Left ventricle myocardium superior (tissue), 1 donor: ENCODE measurements at regions not wholly inside any gene's neighbourhood (a gene's known extent, or its start where the extent isn't known, plus 50 kb on each side); places are given as distances from the start of the nearest gene placed in this dataset.
A peak's percentile ranks its signal among the peaks of the same experiment; 100 is the strongest.
"Not testable (repeated sequence)": the region's sequence is repeated elsewhere in the genome, so short reads cannot be mapped to it uniquely, and the experiment has no call there.

ENCODE experiments used
- ATAC-seq: fragments of 200-7000 bp; cut with Tn5 transposase; one replicate; pipeline ENCODE4 v1.9.1; 2020; ENCODE audit warnings: mild to moderate bottlenecking, moderate library complexity
- DNase-seq: peaks from one replicate; pipeline ENCODE4 v3.0.0-alpha.2; 2020
- intact Hi-C: fragments of 100-400 bp; cut with micrococcal nuclease; formaldehyde crosslinking; loops from one replicate; pipeline ENCODE4 v1.11.0; 2022
- donor health status: DM: no; HTN: yes; CAD: no; lungs with severe emphysema.

GRCh38 chr13:87123987-87124784, 547.0 kb upstream of the SLITRK5 start:
- intact Hi-C loops = no loop called here
- ATAC-seq = peak; percentile 96
- no peak for DNase-seq

GRCh38 chr13:87124785-87125074, 546.4 kb upstream of the SLITRK5 start:
- intact Hi-C loops = no loop called here
- DNase-seq = no peak
- ATAC-seq = no peak

DNA sequence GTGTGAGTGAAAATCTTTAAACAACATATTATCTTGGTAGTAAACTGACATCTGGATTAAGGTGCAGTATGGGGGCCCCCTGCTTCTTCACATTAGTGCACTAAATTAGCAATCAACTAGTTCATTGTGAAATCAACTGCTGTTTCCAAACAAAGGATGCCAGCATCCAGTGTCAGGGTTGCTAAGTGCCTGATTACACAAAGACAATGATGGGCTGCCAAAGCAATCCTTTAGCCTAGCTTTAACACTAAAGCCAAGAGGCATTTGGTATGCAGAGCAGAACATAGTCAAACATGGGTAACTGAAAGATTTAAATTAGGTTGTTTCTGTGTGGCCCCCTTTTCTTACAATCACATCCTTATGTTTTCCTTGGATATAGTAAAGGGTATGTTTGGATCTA, 543.1 kb upstream of the SLITRK5 start:
- ATAC-seq = peak; percentile 79
- DNase-seq = no peak
- intact Hi-C loops = no loop called here

DNA sequence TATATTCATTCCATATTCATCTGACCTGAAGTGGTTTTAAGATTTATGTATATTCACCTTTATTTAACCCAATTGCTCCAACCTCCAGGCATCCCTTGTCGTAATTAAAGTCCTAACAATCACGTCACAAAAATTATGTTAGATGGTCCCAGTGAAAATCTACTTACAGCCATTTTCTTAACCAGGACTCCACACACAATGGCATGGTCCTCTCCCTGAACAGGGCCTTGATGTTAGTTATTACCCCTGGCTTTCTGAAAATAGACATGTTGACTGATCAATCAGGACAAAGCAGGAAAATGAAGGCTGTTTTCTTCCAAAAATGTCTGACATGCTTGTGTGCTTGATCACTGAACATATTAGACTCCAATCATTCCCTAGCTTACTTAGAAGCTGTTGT, 542.7 kb upstream of the SLITRK5 start:
- no peak for ATAC-seq
- intact Hi-C loops = no loop called here
- no peak for DNase-seq

GRCh38 chr13:87129602-87130300, 541.4 kb upstream of the SLITRK5 start:
- DNase-seq (no peak), ATAC-seq (no peak)
- intact Hi-C loops = no loop called here

DNA sequence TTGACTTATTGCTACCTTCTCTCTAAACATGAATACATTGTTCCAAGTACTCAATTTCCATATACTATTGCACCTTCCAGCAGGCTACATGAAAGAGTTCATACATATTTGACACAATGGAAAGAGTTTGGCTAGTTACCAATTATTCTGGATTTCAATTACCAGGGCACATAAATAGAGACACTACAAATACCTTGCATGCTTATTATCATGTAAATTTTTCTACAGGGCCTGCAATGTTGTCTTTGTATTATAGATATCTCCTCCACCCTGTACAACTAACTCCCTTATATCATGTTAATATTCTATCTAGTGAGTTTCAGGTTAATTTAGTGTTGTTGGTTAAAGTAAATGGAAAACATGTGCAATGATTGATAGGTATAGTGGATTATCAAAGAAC, 540.7 kb upstream of the SLITRK5 start:
- ATAC-seq (no peak), DNase-seq (no peak)
- intact Hi-C loops = no loop called here

GRCh38 chr13:87131611-87132010, 539.6 kb upstream of the SLITRK5 start:
- ATAC-seq (no peak), DNase-seq (no peak)
- intact Hi-C loops = no loop called here

GRCh38 chr13:87138866-87139265, 532.3 kb upstream of the SLITRK5 start:
- intact Hi-C loops = no loop called here
- no peak for DNase-seq
- no peak for ATAC-seq

- ATAC-seq = no peak
- no peak for DNase-seq
Measured at GRCh38 chr13:87147076-87147475, 524.1 kb upstream of the SLITRK5 start.

DNA sequence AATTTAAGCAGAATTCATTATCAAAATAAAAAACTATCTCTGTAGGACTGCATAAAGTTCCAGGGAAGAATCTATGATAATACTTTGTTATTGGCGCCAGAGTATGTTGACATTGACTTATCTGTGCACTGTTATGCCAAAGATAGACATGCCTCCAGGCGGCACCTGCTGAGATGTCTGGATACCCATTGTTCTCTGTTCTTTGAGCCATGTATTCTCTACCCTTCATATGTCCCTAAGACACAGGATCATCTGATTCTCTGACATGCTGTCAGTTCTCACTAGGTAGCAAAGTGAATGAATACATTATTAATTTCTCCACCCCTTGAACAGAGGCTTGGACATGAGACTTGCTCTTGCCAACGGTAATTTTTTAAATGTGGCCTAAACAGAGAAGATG, 517.8 kb upstream of the SLITRK5 start:
- no peak for DNase-seq
- intact Hi-C loops = no loop called here
- no peak for ATAC-seq

More at GRCh38 chr13:87147076-87147475, 524.1 kb upstream of the SLITRK5 start:
- intact Hi-C loops = no loop called here

GRCh38 chr13:87166348-87166747, 504.8 kb upstream of the SLITRK5 start:
- intact Hi-C loops = no loop called here
- no peak for DNase-seq
- ATAC-seq = no peak

DNA sequence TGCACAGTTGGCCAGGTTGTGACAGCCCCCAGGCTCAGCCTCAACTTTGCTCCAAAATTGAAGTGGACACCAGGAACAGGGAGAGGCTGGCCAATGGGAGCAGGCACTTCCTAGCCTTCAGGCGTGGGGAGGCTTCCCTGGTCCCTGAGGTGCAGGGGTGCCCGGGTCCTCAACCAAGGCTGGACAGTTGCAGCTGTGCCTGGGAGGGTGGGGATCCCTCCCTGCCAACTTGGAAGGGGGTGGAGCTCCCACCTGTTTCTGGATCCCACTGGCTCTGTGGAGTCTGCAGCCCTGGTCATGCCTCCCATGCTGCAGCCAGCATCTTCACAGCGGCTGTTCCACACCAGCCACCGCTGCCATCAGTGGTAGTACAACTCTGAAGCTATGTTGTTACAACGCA, 502.8 kb upstream of the SLITRK5 start:
- intact Hi-C loops = no loop called here
- DNase-seq (no peak), ATAC-seq (no peak)

- ATAC-seq (no peak), DNase-seq (no peak)
- intact Hi-C loops = no loop called here
Measured at GRCh38 chr13:87169337-87169736, 501.8 kb upstream of the SLITRK5 start.

DNA sequence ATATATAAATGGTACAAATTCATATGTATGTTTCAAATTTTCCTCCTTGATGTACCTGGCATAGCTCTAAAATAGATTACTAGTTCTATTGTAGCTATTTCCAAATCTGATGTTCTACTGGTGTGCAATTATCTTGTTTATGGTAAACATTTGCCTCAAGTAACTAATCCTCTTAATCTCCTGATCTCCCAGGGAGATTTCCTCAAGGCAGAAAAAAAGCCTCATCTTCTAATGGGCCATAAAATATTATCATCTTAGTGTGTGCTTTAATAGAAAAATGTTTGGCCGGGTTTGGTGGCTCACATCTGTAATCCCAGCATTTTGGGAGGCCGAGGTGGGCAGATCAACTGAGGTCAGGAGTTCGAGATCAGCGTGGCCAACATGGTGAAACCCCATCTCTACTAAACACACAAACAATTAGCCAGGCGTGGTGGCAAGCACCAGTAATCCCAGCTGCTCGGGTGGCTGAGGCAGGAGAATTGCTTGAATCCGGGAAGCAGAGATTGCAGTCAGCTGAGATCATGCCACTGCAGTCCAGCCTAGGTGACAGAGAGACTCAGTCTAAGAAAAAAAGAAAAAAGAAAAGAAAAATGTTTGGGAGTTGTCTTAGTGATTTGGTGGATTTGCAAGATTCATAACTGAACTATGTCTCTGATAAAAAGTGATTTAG, 498.9 kb upstream of the SLITRK5 start:
- intact Hi-C loops = no loop called here
- ATAC-seq = no peak
- DNase-seq = no peak

- ATAC-seq, intact Hi-C loops, DNase-seq: not testable (repeated sequence)
Measured at GRCh38 chr13:87185138-87185537, 486.0 kb upstream of the SLITRK5 start.

DNA sequence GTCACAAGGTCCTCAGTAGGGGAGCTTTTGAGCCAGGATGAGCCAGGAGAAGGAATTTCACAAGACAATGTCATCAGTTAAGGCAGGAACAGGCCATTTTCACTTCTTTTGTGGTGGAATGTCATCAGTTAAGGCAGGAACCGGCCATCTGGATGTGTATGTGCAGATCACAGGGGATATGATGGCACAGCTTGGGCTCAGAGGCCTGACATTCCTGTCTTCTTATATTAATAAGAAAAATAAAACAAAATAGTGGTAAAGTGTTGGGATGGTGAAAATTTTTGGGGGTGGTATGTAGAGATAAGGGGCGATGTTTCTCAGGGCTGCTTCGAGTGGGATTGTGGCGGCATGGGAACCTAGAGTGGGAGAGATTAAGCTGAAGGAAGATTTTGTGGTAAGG, 484.5 kb upstream of the SLITRK5 start:
- intact Hi-C loops, ATAC-seq, DNase-seq: not testable (repeated sequence)

DNA sequence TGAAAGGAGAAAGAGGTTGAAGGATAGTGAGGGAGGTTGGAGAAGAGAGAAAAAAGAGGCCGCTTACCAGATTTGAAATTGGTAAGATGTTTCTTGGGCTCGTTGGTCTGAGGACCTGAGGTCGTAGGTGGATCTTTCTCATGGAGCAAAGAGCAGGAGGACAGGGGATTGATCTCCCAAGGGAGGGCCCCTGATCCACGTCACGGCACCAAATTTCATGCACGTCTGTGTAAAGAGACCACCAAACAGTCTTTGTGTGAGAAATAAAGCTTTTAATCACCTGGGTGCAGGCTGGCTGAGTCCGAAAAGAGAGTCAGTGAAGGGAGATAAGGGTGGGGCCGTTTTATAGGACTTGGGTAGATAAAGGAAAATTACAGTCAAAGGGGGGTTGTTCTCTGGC, 479.7 kb upstream of the SLITRK5 start:
- DNase-seq, ATAC-seq, intact Hi-C loops: not testable (repeated sequence)

DNA sequence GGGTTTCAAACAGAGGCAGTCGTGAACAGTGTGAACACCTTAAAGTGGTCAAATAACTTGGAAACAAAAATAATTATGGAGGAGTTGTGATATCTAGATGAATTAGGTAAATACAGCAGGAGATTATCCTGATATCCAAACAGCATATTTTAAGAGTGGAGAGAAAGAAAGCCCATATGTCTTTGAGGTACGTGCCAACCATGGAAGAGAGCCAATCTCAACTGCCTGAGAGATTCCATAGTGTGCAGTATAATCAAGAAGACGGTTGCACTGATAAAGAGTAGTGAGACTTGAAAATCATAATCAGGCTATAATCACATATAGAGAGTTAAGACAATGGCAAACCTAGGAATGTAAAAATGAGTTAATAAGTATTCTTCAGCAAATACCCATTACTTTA, 472.8 kb upstream of the SLITRK5 start:
- ATAC-seq (no peak), DNase-seq (no peak)
- intact Hi-C loops = no loop called here

GRCh38 chr13:87206708-87207107, 464.5 kb upstream of the SLITRK5 start:
- intact Hi-C loops = no loop called here

GRCh38 chr13:87207280-87208003, 463.7 kb upstream of the SLITRK5 start:
- DNase-seq (no peak), ATAC-seq (no peak)
- intact Hi-C loops = no loop called here

More at GRCh38 chr13:87206708-87207107, 464.5 kb upstream of the SLITRK5 start:
- ATAC-seq (no peak), DNase-seq (no peak)
